ENCODE measurements at regions not wholly inside any gene's neighbourhood (a gene's known extent, or its start where the extent isn't known, plus 50 kb on each side); places are given as distances from the start of the nearest gene placed in this dataset.

DNA sequence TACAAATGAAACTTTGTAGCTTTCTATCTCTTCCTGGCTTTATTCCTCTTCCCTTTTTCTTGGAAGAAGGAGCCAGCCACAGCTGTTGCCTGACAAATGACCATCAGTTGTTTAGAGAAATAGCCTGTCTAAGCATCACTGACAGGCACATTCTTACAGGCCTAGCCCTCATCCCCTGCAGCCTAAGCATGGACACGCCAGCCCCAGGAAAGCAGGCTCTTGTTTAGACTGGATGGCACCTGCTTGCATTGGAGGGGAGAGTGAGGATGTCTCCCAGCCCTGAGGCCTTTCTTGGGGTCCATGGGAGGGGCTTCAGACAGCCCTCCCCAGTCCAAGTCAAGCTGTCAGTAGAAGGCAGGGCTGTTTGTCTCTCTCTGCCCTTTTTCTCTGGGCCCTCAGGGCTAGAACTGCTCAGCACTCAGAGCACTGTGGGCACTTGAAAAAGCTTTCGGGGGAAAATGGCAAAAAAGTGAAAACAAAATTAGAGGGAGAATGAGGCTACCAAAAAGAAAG, 282.5 kb upstream of the PLXNA2 start:
- TF ChIP-seq, protein P1, sequence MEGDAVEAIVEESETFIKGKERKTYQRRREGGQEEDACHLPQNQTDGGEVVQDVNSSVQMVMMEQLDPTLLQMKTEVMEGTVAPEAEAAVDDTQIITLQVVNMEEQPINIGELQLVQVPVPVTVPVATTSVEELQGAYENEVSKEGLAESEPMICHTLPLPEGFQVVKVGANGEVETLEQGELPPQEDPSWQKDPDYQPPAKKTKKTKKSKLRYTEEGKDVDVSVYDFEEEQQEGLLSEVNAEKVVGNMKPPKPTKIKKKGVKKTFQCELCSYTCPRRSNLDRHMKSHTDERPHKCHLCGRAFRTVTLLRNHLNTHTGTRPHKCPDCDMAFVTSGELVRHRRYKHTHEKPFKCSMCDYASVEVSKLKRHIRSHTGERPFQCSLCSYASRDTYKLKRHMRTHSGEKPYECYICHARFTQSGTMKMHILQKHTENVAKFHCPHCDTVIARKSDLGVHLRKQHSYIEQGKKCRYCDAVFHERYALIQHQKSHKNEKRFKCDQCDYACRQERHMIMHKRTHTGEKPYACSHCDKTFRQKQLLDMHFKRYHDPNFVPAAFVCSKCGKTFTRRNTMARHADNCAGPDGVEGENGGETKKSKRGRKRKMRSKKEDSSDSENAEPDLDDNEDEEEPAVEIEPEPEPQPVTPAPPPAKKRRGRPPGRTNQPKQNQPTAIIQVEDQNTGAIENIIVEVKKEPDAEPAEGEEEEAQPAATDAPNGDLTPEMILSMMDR (conservative IDR thresholded peaks at IDR 0.05; ENCODE audit: low read depth, low read length) = no peak
- no peak overlapping the region for H3K4me3 ChIP-seq (ENCODE audit: low read depth, low read length)

DNA sequence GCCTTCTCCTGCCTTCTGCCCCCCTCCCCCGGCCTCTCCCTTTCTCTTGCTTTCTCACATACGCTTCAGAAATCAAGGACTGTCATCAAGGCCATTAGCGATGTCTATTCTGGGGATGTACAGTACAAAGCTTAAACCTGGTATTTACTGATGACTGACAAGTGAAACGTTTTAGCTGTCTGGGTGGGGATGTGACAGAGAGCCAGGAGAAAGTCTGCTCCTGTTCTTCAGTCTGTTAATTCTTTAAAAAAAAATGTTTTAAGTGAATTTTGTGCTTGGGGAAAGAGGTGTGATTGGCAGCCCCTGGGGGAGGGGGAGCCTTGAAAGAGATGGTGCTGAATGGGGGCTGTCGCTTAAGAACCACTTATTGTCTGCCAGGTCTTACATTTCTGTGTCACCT, 283.0 kb upstream of the PLXNA2 start:
- TF ChIP-seq, protein P1 (conservative IDR thresholded peaks at IDR 0.05; ENCODE audit: low read depth, low read length) = no peak
- H3K4me3 ChIP-seq (ENCODE audit: low read depth, low read length) = no peak overlapping the region
- DNase-seq (ENCODE audit: low read depth) = no peak

More for the DNA sequence above, 282.5 kb upstream of the PLXNA2 start:
- DNase-seq (ENCODE audit: low read depth) = no peak

DNA sequence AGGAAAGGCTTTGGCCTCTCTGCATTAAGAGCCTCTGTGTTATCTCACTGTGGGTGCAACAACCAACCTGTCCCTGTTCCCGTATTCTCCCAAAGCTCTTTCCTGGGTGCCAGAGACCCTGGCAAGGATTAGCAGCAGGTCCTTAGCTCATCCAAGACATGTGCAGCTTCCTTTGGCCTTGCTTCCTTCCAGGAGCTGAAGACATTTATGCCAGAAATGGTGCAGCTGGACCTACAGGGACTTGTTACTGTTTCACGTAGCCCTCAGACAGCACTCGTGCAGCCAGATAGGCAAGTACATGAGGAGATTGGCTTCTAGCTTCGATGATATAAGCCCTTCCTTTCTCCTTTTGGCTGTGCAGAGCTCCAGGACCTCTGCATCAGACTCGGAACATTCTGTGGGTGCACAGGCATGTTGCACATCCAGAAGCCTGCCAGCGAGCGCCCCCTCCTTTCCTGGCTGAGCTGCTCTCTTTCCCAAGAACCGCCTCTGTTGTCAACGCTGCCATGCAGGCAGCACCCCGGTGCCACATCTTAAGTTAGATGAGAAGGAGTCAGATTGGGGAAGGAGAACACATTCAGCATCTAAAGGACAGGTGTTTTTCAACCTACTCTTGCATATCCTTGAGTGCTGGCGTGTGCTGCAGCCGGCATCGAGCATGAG, 284.5 kb upstream of the PLXNA2 start:
- H3K4me3 ChIP-seq (ENCODE audit: low read depth, low read length) = no peak overlapping the region
- TF ChIP-seq, protein P1 (conservative IDR thresholded peaks at IDR 0.05; ENCODE audit: low read depth, low read length) = no peak
- DNase-seq (ENCODE audit: low read depth) = no peak

DNA sequence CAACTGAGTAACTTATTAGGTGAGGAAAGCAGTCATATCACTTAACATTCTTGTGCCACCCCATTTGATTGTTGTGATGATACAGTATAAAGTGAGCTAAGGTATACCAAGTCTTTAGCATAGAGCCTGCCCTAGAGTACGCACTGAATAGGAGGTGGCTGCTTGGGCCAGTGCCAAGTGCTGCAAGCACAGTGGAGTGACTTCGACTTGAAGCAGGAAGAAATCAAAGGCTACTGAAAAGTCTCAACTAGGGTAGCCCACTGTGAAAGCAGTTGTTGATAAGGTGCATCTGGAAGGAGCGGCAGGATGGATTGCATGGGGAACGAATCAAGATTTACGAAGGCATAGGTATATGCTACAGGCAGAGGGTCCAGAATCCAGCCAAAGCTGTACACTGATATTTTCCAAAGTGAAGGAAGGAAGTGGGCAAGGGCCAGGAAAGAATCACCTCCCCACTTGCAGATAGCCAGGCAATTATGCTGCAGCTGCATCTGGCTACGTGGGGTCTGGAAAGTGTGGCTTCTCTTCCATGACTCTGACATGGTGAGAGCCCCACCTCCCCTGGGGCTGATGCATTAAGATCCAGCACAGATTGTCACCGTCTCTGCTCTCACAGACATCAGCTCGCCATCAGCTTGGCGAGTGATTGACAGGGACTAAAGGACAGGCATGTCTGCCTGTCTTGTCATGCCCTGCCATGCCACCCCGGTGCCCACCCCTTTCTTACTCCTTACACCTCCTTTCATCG, 287.0 kb upstream of the PLXNA2 start:
- TF ChIP-seq, protein P1 (conservative IDR thresholded peaks at IDR 0.05; ENCODE audit: low read depth, low read length) = no peak
- no peak for DNase-seq (ENCODE audit: low read depth)
- H3K4me3 ChIP-seq (ENCODE audit: low read depth, low read length) = no peak overlapping the region

DNA sequence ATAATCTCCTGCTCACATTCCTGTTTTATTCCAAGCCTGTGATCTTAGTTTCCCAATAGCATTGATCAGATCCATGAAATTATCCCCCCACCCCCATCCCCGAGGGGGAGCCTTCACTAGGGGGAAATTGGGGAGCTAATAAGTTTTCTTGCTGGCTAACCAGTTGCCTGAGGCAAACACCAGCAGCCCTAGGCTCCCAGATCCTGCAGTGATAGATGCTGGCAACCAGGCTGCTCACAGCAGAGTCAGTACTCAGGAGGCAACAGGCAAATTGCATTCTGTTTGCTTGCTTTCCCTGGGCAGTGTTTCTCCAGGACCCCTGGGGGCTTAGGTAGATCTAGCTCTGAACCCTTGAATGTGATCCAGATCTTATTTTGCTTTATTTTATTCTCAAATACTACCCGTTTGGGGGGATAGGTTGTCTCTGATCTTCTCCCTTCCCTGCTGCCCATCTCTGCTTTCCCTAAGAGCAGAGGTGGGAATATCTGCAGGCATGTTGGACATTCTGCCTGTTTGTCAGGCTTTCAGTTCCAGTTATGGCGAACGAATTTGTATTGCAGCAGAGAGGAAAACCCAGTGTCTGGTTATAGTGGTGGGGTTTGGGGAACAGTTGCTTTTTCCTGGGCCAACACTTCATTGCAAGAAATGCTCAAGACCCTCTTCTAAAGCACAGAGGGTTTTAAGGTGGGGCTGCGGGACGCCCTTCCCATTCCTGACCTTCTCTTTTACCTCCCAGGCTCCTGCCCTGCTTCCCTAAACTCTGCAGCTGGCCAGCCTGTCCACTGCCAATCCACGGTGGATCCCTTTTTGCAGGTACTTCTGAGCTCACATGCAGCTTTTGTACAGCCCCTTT, 289.8 kb upstream of the PLXNA2 start:
- no peak overlapping the region for H3K4me3 ChIP-seq (ENCODE audit: low read depth, low read length)
- DNase-seq (ENCODE audit: low read depth) = no peak
- TF ChIP-seq, protein P1 (conservative IDR thresholded peaks at IDR 0.05; ENCODE audit: low read depth, low read length) = no peak

DNA sequence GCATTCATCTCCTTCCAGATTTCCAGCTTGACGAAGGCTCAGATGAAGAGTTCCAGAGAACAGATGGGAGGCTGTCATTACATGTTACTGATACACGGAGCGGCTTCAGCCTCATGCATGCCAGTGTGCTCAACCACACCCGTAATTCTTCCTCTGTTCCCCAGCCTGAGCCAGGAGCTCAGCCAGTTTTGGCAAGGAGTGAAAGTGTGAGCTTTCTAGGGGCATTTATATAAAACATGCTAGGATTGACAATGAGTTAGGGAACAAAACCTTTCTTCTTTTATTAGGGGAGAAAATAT, 290.4 kb upstream of the PLXNA2 start:
- DNase-seq (ENCODE audit: low read depth) = no peak
- no peak overlapping the region for H3K4me3 ChIP-seq (ENCODE audit: low read depth, low read length)
- TF ChIP-seq, protein P1 (conservative IDR thresholded peaks at IDR 0.05; ENCODE audit: low read depth, low read length) = no peak
